ENCODE measurements at regions not wholly inside any gene's neighbourhood (a gene's known extent, or its start where the extent isn't known, plus 50 kb on each side); places are given as distances from the start of the nearest gene placed in this dataset.

DNA sequence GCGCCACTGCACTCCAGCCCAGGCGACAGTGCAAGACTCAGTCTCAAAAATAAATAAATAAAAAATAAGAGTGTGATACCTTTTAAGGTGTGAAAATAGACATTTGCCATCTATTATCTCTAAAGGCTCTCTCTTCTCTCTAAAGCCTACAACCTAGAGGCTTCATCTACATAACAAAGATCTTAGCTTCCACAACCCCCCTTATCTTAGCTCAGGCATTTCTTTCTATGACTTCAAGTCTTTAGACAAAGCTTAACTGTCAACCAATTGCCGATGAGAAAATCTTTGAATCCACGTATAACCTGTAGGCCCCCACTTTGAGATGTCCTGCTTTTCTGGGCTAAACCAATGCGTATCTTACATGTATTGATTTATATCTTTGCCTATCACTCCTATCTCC is 64.9 kb upstream of the ADAMTS19 start:
- Mint-ChIP-seq H3K4me3 (no peak overlapping the region), H3K27ac (ENCODE audit: unreplicated experiment) (no peak overlapping the region), H3K4me1 (no peaks in the 10 kb centered on the region), H3K36me3 (ENCODE audit: low read depth) (no peaks in the 10 kb centered on the region), H3K27me3 (ENCODE audit: low read depth) (no peaks in the 10 kb centered on the region), H3K9me3 (no peaks in the 10 kb centered on the region)
- DNase-seq (ENCODE audit: low read depth, low spot score) = no peak
- TF ChIP-seq, protein P1, sequence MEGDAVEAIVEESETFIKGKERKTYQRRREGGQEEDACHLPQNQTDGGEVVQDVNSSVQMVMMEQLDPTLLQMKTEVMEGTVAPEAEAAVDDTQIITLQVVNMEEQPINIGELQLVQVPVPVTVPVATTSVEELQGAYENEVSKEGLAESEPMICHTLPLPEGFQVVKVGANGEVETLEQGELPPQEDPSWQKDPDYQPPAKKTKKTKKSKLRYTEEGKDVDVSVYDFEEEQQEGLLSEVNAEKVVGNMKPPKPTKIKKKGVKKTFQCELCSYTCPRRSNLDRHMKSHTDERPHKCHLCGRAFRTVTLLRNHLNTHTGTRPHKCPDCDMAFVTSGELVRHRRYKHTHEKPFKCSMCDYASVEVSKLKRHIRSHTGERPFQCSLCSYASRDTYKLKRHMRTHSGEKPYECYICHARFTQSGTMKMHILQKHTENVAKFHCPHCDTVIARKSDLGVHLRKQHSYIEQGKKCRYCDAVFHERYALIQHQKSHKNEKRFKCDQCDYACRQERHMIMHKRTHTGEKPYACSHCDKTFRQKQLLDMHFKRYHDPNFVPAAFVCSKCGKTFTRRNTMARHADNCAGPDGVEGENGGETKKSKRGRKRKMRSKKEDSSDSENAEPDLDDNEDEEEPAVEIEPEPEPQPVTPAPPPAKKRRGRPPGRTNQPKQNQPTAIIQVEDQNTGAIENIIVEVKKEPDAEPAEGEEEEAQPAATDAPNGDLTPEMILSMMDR (conservative IDR thresholded peaks at IDR 0.05) = no peak

DNA sequence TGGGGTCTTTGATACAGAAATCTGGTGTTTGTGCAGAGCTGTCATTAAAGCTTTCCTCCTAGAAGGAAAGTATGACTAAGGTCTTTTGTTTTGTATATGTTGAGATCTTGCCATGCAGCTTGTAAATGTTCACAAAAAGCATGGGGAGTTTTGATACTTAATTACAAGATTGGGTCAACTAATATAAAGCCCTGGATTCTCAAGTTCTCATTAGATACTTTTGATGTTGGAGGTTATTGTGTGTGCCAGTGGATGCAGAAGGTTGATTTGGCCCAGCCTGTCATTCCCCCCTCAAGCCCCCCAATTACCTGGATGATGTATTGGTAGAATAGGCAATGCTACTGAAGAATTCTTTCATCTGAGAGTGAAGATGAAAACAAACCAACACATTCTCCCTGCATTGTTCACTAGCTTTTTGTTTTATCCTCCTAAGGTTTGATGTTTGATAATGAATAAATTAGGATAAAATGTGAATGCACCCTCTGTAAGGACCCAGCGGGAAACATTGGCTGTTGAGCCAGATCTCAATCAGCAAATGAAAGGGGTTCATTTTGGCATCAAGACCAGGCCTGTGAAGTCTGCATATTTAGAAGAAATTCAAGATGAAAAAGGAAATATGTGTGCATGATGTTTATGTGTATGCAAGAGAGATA is 61.9 kb upstream of the ADAMTS19 start:
- Mint-ChIP-seq H3K27ac (ENCODE audit: unreplicated experiment) (no peak overlapping the region), H3K9me3 (no peaks in the 10 kb centered on the region)

GRCh38 chr5:129399069-129399468 is 61.0 kb upstream of the ADAMTS19 start:
- Mint-ChIP-seq H3K4me3 (no peak overlapping the region), H3K4me1 (no peaks in the 10 kb centered on the region), H3K27ac (ENCODE audit: unreplicated experiment) (no peak overlapping the region), H3K9me3 (no peaks in the 10 kb centered on the region), H3K27me3 (ENCODE audit: low read depth) (no peaks in the 10 kb centered on the region), H3K36me3 (ENCODE audit: low read depth) (no peaks in the 10 kb centered on the region)
- TF ChIP-seq, protein P1 (conservative IDR thresholded peaks at IDR 0.05) = no peak
- DNase-seq (ENCODE audit: low read depth, low spot score) = no peak

More for the DNA sequence above, 61.9 kb upstream of the ADAMTS19 start:
- Mint-ChIP-seq H3K4me1 (no peaks in the 10 kb centered on the region), H3K27me3 (ENCODE audit: low read depth) (no peaks in the 10 kb centered on the region), H3K4me3 (no peak overlapping the region), H3K36me3 (ENCODE audit: low read depth) (no peaks in the 10 kb centered on the region)
- no peak for DNase-seq (ENCODE audit: low read depth, low spot score)
- TF ChIP-seq, protein P1 (conservative IDR thresholded peaks at IDR 0.05) = no peak

DNA sequence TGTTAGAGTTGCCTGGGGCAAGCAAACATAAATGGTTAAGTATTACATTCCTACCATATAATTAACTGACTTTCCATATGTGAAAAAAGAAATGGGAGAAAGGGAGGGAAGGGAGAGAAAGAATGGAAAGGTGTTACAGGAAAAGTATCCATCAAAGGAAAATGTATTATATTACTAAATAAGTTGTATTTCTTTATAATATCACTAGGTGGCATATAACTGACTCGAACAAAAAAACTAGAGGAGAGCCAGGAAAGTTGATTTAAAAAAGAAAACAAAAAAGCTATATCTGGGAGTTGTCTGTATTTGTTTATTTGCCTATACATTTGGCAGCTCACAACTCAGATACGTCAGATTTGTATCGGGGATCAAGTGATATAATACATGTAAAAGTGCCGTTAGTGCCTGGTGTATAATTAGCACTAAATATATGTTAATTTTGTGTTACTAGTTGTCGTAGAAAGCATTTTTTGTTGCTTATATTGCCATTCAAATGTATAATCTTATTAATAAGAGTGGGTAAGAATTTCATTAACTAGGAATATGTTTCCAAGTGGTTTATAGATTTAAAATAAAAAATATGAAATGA is 59.6 kb upstream of the ADAMTS19 start:
- no peak for DNase-seq (ENCODE audit: low read depth, low spot score)
- no peaks in the 10 kb centered on the region for H3K9me3 Mint-ChIP-seq
- no peaks in the 10 kb centered on the region for H3K27me3 Mint-ChIP-seq (ENCODE audit: low read depth)
- H3K27ac Mint-ChIP-seq (ENCODE audit: unreplicated experiment) = no peak overlapping the region
- H3K36me3 Mint-ChIP-seq (ENCODE audit: low read depth) = no peaks in the 10 kb centered on the region
- H3K4me3 Mint-ChIP-seq = no peak overlapping the region
- H3K4me1 Mint-ChIP-seq = no peaks in the 10 kb centered on the region
- TF ChIP-seq, protein P1 (conservative IDR thresholded peaks at IDR 0.05) = peak; percentile 57

GRCh38 chr5:129405222-129405621 is 54.9 kb upstream of the ADAMTS19 start:
- DNase-seq (ENCODE audit: low read depth, low spot score) = no peak
- Mint-ChIP-seq H3K4me1 (peaks cover 9% of the 10 kb centered on the region), H3K27me3 (ENCODE audit: low read depth) (no peaks in the 10 kb centered on the region), H3K9me3 (no peaks in the 10 kb centered on the region), H3K27ac (ENCODE audit: unreplicated experiment) (no peak overlapping the region), H3K4me3 (no peak overlapping the region), H3K36me3 (ENCODE audit: low read depth) (no peaks in the 10 kb centered on the region)
- TF ChIP-seq, protein P1 (conservative IDR thresholded peaks at IDR 0.05) = no peak

All from neural crest cell (in vitro differentiated cells).